HEK293 (cell line): ENCODE measurements at regions not wholly inside any gene's neighbourhood (a gene's known extent, or its start where the extent isn't known, plus 50 kb on each side); places are given as distances from the start of the nearest gene placed in this dataset.

Experiments
- ZNF548 ChIP-seq: fragments of 450-650 bp; formaldehyde crosslinking; IDR thresholded peaks from 2 replicates; pipeline ENCODE4 v1.5.1; 2016; ENCODE audit warnings: missing biosample characterization, missing genetic modification characterization
- ZNF555 ChIP-seq: fragments of 450-650 bp; formaldehyde crosslinking; conservative IDR thresholded peaks from 2 replicates; pipeline ENCODE4 v1.5.1; 2017; ENCODE audit warnings: missing biosample characterization, mild to moderate bottlenecking, missing genetic modification characterization, inconsistent platforms
- TF ChIP-seq, protein P1 (sequence below): IDR thresholded peaks from 2 replicates; pipeline ENCODE4 v1.6.1; 2011; ENCODE audit warnings: mild to moderate bottlenecking, low read depth, low read length, borderline replicate concordance
- TF ChIP-seq, protein P2 (sequence below): fragments of 450-650 bp; formaldehyde crosslinking; IDR thresholded peaks from 2 replicates; pipeline ENCODE4 v1.5.1; 2016; ENCODE audit warnings: missing biosample characterization, missing genetic modification characterization
- TF ChIP-seq, protein P3 (sequence below): fragments of 450-650 bp; formaldehyde crosslinking; conservative IDR thresholded peaks from 2 replicates; pipeline ENCODE4 v1.5.1; 2016; ENCODE audit warnings: low read depth, missing biosample characterization, missing genetic modification characterization
- TF ChIP-seq, protein P4 (sequence below): fragments of 450-650 bp; IDR thresholded peaks from 2 replicates; pipeline ENCODE4 v1.5.1; 2018; ENCODE audit warnings: missing biosample characterization, missing genetic modification characterization

DNA sequence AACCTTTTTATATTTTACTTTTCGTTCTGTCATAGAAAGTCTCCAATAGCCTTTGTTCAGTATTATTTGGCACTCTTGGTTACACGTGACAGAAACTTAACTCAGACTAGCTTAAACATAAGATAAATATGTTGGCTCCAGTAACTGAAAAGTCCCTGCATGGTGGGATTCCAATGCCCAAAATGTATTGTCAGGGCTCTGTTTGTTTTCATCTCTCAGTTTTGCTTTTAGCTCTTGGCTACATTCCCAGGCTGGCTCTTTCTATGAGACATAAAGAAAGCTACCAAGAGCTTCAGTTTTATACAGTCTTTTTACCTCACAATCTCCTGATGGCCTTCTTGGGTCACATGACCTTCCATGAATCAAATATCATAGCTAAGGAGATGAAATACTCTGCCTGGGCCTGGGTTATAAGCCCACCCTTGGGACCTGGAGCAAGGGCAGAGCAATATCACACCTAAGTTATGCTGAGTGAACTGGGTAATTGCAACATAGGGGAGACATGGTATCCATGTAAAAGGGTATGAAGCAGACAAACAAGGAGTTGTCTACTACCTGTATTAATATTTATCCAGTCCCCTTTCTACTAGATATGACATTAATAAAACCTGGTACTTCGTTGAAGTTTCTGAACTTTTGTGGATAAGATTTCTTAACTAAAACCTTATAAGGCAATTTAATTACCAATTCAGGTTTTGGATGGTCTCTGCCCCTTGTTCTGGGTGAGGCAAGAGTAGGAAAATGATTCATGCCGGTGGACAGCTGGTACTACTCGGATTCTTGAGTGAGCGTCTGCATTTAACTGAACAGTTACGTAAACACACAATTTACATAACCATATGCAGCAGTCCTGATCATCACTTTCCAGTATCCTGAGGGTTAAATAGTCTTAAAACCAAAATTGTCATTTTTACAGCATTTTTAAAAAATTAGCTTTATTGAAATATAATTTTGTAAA lies 442.3 kb downstream of the GPATCH2 start:
- TF ChIP-seq, protein P1, sequence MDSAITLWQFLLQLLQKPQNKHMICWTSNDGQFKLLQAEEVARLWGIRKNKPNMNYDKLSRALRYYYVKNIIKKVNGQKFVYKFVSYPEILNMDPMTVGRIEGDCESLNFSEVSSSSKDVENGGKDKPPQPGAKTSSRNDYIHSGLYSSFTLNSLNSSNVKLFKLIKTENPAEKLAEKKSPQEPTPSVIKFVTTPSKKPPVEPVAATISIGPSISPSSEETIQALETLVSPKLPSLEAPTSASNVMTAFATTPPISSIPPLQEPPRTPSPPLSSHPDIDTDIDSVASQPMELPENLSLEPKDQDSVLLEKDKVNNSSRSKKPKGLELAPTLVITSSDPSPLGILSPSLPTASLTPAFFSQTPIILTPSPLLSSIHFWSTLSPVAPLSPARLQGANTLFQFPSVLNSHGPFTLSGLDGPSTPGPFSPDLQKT = no peak
- TF ChIP-seq, protein P2, sequence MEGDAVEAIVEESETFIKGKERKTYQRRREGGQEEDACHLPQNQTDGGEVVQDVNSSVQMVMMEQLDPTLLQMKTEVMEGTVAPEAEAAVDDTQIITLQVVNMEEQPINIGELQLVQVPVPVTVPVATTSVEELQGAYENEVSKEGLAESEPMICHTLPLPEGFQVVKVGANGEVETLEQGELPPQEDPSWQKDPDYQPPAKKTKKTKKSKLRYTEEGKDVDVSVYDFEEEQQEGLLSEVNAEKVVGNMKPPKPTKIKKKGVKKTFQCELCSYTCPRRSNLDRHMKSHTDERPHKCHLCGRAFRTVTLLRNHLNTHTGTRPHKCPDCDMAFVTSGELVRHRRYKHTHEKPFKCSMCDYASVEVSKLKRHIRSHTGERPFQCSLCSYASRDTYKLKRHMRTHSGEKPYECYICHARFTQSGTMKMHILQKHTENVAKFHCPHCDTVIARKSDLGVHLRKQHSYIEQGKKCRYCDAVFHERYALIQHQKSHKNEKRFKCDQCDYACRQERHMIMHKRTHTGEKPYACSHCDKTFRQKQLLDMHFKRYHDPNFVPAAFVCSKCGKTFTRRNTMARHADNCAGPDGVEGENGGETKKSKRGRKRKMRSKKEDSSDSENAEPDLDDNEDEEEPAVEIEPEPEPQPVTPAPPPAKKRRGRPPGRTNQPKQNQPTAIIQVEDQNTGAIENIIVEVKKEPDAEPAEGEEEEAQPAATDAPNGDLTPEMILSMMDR (tag by site-specific recombination) = no peak
- TF ChIP-seq, protein P3, sequence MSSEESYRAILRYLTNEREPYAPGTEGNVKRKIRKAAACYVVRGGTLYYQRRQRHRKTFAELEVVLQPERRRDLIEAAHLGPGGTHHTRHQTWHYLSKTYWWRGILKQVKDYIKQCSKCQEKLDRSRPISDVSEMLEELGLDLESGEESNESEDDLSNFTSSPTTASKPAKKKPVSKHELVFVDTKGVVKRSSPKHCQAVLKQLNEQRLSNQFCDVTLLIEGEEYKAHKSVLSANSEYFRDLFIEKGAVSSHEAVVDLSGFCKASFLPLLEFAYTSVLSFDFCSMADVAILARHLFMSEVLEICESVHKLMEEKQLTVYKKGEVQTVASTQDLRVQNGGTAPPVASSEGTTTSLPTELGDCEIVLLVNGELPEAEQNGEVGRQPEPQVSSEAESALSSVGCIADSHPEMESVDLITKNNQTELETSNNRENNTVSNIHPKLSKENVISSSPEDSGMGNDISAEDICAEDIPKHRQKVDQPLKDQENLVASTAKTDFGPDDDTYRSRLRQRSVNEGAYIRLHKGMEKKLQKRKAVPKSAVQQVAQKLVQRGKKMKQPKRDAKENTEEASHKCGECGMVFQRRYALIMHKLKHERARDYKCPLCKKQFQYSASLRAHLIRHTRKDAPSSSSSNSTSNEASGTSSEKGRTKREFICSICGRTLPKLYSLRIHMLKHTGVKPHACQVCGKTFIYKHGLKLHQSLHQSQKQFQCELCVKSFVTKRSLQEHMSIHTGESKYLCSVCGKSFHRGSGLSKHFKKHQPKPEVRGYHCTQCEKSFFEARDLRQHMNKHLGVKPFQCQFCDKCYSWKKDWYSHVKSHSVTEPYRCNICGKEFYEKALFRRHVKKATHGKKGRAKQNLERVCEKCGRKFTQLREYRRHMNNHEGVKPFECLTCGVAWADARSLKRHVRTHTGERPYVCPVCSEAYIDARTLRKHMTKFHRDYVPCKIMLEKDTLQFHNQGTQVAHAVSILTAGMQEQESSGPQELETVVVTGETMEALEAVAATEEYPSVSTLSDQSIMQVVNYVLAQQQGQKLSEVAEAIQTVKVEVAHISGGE (tag by site-specific recombination) = no peak
- TF ChIP-seq, protein P4, sequence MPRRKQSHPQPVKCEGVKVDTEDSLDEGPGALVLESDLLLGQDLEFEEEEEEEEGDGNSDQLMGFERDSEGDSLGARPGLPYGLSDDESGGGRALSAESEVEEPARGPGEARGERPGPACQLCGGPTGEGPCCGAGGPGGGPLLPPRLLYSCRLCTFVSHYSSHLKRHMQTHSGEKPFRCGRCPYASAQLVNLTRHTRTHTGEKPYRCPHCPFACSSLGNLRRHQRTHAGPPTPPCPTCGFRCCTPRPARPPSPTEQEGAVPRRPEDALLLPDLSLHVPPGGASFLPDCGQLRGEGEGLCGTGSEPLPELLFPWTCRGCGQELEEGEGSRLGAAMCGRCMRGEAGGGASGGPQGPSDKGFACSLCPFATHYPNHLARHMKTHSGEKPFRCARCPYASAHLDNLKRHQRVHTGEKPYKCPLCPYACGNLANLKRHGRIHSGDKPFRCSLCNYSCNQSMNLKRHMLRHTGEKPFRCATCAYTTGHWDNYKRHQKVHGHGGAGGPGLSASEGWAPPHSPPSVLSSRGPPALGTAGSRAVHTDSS = no peak
- TF ChIP-seq ZNF555 (tag by site-specific recombination) = no peak
- no peak for TF ChIP-seq ZNF548 (tag by site-specific recombination)
